PC-9 (cell line): ENCODE measurements at regions not wholly inside any gene's neighbourhood (a gene's known extent, or its start where the extent isn't known, plus 50 kb on each side); places are given as distances from the start of the nearest gene placed in this dataset.

Experiments used
- BruUV-seq: library from RNA; stranded (reverse); fragments of 400-500 nt; replicated peaks from 2 replicates; lab custom pipeline; 2021; lab: Mats Ljungman, UMichigan
- CTCF ChIA-PET: fragments of 300-600 bp; sonication (Branson Sonifier 250); formaldehyde crosslinking; loops from one replicate; lab custom pipeline; 2022; ENCODE audit warnings: antibody characterized with exemption; lab: Charles Lee
- POLR2A ChIA-PET: fragments of 300-600 bp; sonication (Branson Sonifier 250); formaldehyde crosslinking; loops from one replicate; lab custom pipeline; 2022; ENCODE audit warnings: antibody characterized with exemption; ENCODE audit not compliant: unreplicated experiment; lab: Charles Lee
- DNase-seq, 2 experiments: peaks; one replicate each; pipeline versions ENCODE4 v3.0.0 to v3.0.0-alpha.2; 2015 to 2022; ENCODE audit warnings: mixed read lengths in 1 of 2
- H2AFZ ChIP-seq: fragments of 200-600 bp; sonication (generic); 2 replicates; pipeline ENCODE4 v1.8.1; 2017; ENCODE audit warnings: antibody characterized with exemption
- H3F3A ChIP-seq: fragments of 200-600 bp; sonication (generic); 2 replicates; pipeline ENCODE4 v1.8.1; 2017; ENCODE audit warnings: antibody characterized with exemption, mild to moderate bottlenecking, low read depth; ENCODE audit not compliant: insufficient read depth
- H3K27ac ChIP-seq: fragments of 200-600 bp; sonication (generic); 2 replicates; pipeline ENCODE4 v1.6.1; 2016; ENCODE audit warnings: mixed run types
- H3K27me3 ChIP-seq: fragments of 200-600 bp; sonication (generic); 2 replicates; pipeline ENCODE4 v1.6.1; 2016; ENCODE audit warnings: low read depth, mixed run types; ENCODE audit not compliant: insufficient read depth
- H3K36me3 ChIP-seq: fragments of 200-600 bp; sonication (generic); 2 replicates; pipeline ENCODE4 v1.6.1; 2016; ENCODE audit warnings: low read depth, mixed run types
- H3K4me1 ChIP-seq: fragments of 200-600 bp; sonication (generic); replicated peaks from 2 replicates; pipeline ENCODE4 v1.6.1; 2016; ENCODE audit warnings: mixed run types; ENCODE audit not compliant: insufficient read depth
- H3K4me2 ChIP-seq: fragments of 200-600 bp; sonication (generic); 2 replicates; pipeline ENCODE4 v1.6.1; 2017; ENCODE audit warnings: mixed run types
- H3K4me3 ChIP-seq: fragments of 200-600 bp; sonication (generic); 2 replicates; pipeline ENCODE4 v1.6.1; 2016; ENCODE audit warnings: mixed run types
- H3K79me2 ChIP-seq: fragments of 200-600 bp; sonication (generic); 2 replicates; pipeline ENCODE4 v1.6.1; 2017; ENCODE audit warnings: low read depth, mixed run types
- H3K9me2 ChIP-seq: fragments of 200-600 bp; sonication (generic); 2 replicates; pipeline ENCODE4 v1.8.1; 2017; ENCODE audit warnings: mild to moderate bottlenecking; ENCODE audit not compliant: insufficient read depth
- H3K9me3 ChIP-seq: fragments of 200-600 bp; sonication (generic); 2 replicates; pipeline ENCODE4 v1.8.1; 2016; ENCODE audit warnings: low read depth; ENCODE audit not compliant: insufficient read depth
- H4K20me1 ChIP-seq: fragments of 200-600 bp; sonication (generic); 2 replicates; pipeline ENCODE4 v1.8.1; 2017; ENCODE audit not compliant: insufficient read depth
- EZH2 ChIP-seq: fragments of 200-600 bp; sonication (generic); IDR thresholded peaks from 2 replicates; pipeline ENCODE4 v1.8.0; 2017; ENCODE audit warnings: antibody characterized with exemption, low read depth
- intact Hi-C: fragments of 100-400 bp; cut with micrococcal nuclease; formaldehyde crosslinking; loops from one replicate; pipeline ENCODE4 v1.10.0; 2022; ENCODE audit not compliant: unreplicated experiment
- TF ChIP-seq, protein P1 (sequence below): fragments of 200-600 bp; sonication (generic); conservative IDR thresholded peaks from 2 replicates; pipeline ENCODE4 v1.6.1; 2017; ENCODE audit warnings: mixed run types, antibody characterized with exemption, mild to moderate bottlenecking, moderate library complexity

DNA sequence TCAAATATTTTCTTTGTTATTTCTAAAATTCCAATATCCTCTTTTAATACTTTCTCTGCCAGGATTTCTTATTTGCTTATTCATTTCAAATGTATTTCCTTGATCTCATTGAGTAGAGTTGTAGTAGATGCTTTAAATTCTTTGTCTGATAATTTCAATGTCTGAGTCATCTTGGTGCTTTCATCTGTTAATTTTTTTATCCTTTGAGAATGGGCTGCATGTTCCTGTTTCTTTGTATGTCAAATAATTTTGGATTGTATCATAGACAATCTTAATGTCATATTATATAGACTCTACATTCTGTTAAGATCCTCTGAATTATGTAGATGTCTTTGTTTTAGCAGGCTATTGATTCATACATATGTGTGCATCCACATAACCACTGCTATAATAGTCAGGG is 57.5 kb downstream of the MYEOV start:
- H3K4me2 ChIP-seq = peak overlapping the region; percentile 43
- H3K4me1 ChIP-seq = peaks cover 51% of the 10 kb centered on the region
- peak in 1 of 2 experiments; percentile 86 for DNase-seq
- H3K4me3 ChIP-seq = peak overlapping the region; percentile 9; the same call in 1 of the 2 replicates
- H3K27me3 ChIP-seq = no peaks in the 10 kb centered on the region
- H3K79me2 ChIP-seq = peaks cover 95% of the 10 kb centered on the region
- peaks cover 67% of the 10 kb centered on the region for H3K36me3 ChIP-seq
- peak overlapping the region; percentile 73 for H3K27ac ChIP-seq
- no TSS peak for BruUV-seq
- CTCF ChIA-PET = no interaction called here
- H2AFZ ChIP-seq = no peak overlapping the region
- TF ChIP-seq, protein P1, sequence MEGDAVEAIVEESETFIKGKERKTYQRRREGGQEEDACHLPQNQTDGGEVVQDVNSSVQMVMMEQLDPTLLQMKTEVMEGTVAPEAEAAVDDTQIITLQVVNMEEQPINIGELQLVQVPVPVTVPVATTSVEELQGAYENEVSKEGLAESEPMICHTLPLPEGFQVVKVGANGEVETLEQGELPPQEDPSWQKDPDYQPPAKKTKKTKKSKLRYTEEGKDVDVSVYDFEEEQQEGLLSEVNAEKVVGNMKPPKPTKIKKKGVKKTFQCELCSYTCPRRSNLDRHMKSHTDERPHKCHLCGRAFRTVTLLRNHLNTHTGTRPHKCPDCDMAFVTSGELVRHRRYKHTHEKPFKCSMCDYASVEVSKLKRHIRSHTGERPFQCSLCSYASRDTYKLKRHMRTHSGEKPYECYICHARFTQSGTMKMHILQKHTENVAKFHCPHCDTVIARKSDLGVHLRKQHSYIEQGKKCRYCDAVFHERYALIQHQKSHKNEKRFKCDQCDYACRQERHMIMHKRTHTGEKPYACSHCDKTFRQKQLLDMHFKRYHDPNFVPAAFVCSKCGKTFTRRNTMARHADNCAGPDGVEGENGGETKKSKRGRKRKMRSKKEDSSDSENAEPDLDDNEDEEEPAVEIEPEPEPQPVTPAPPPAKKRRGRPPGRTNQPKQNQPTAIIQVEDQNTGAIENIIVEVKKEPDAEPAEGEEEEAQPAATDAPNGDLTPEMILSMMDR = no peak
- no peak for TF ChIP-seq EZH2
- POLR2A ChIA-PET = interaction anchor here (0.8 kb wide), 1 partner anchor 31 kb away, joined by 7 read pairs; no protein-coding TSS in a partner anchor
- H3K9me3 ChIP-seq = no peaks in the 10 kb centered on the region
- no peaks in the 10 kb centered on the region for H3K9me2 ChIP-seq
- H4K20me1 ChIP-seq = peaks cover 77% of the 10 kb centered on the region
- intact Hi-C loops = loop anchor here (5.0 kb wide), 1 partner anchor 49 kb away; no protein-coding TSS in a partner anchor
- peaks cover 94% of the 10 kb centered on the region for H3F3A ChIP-seq

DNA sequence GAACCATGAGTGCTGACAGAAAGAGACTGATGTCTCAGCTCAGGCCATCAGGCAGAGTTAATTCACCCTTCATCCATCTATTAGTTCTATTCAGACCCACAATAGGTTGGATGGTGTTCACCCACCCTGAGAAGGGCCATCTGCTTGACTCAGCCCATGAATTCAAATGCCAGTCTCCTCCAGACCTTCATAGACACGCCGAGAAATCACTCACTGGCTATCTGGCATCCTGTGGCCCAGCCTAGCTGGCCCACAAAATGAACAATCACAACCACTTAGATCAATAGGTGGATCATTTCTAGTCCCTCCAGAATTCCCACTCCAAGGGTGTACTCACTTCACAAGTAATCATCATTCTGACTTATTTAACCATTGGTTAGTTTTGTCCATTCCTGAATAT is 58.2 kb downstream of the MYEOV start:
- intact Hi-C loops = loop anchor here (5.0 kb wide), 1 partner anchor 50 kb away; no protein-coding TSS in a partner anchor
- Histone ChIP-seq H3K27me3 (no peaks in the 10 kb centered on the region), H2AFZ (no peak overlapping the region), H3K27ac (peak overlapping the region; percentile 73), H3K36me3 (peaks cover 62% of the 10 kb centered on the region), H3F3A (peaks cover 94% of the 10 kb centered on the region), H3K4me2 (peak overlapping the region; percentile 43), H3K4me3 (no peak overlapping the region), H3K9me3 (no peaks in the 10 kb centered on the region), H3K79me2 (peaks cover 95% of the 10 kb centered on the region), H3K9me2 (no peaks in the 10 kb centered on the region), H3K4me1 (peaks cover 51% of the 10 kb centered on the region), H4K20me1 (peaks cover 80% of the 10 kb centered on the region)
- no peak for DNase-seq
- no peak for TF ChIP-seq EZH2
- TF ChIP-seq, protein P1 = no peak
- ChIA-PET CTCF (no interaction called here), POLR2A (interaction anchor here (0.8 kb wide), 1 partner anchor 31 kb away, joined by 7 read pairs; no protein-coding TSS in a partner anchor)
- BruUV-seq = no TSS peak

DNA sequence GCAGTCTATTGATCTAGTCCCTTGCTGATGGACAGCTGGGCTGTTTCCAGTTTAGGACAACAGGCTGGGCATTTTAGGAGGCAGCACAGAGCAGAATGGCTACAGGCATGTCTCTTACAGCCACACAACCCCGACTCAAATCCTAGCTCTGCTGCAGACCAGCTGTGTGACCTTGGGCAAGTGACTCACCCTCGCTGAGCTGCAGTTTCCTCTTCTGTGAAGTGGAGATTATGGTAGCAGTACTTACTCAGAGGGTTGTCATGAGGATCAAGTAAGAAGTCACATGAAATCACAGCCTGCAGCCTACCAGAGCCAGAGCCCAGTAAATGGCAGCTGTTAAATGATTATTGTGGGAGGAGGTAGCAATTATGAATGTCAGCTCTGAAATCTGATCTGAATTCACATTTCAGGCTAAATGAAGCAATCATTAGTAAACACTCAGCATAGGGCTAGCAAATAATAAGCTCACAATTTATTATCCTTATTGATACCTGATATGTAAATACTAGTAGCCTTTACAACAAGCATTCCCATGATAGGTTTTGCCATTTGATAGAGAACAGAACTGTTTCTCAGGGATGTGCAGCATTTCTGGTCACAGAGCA is 58.9 kb downstream of the MYEOV start:
- peaks cover 51% of the 10 kb centered on the region for H3K4me1 ChIP-seq
- peaks cover 80% of the 10 kb centered on the region for H4K20me1 ChIP-seq
- H3F3A ChIP-seq = peaks cover 94% of the 10 kb centered on the region
- TF ChIP-seq, protein P1 = no peak
- no peak for TF ChIP-seq EZH2
- ChIA-PET POLR2A (no interaction called here), CTCF (no interaction called here)
- H3K9me2 ChIP-seq = no peaks in the 10 kb centered on the region
- H3K4me3 ChIP-seq = no peak overlapping the region
- H3K36me3 ChIP-seq = peaks cover 55% of the 10 kb centered on the region
- peaks cover 95% of the 10 kb centered on the region for H3K79me2 ChIP-seq
- H3K9me3 ChIP-seq = no peaks in the 10 kb centered on the region
- intact Hi-C loops = loop anchor here (5.0 kb wide), 1 partner anchor 51 kb away; no protein-coding TSS in a partner anchor
- H3K27ac ChIP-seq = peak overlapping the region; percentile 73
- DNase-seq = peak in 1 of 2 experiments; percentile 91
- no TSS peak for BruUV-seq
- no peaks in the 10 kb centered on the region for H3K27me3 ChIP-seq
- no peak overlapping the region for H2AFZ ChIP-seq
- H3K4me2 ChIP-seq = peak overlapping the region; percentile 43
